Adrenal gland (tissue), 9 donors: ENCODE measurements at regions not wholly inside any gene's neighbourhood (a gene's known extent, or its start where the extent isn't known, plus 50 kb on each side); places are given as distances from the start of the nearest gene placed in this dataset.

Experiments
- DNase-seq, 7 donors: peaks; one replicate each; pipeline ENCODE4 v3.0.0-alpha.2; 2019 to 2020
- H3K27ac ChIP-seq, 5 donors: fragments of 200-600 bp; sonication (generic) in 4 of 5; 1 replicate in 3 of 5; 2 replicates in 2 of 5; pipeline versions ENCODE4 v1.5.1 to v1.8.0; 2016 to 2020; ENCODE audit warnings: mild to moderate bottlenecking in 1 of 5
- H3K27me3 ChIP-seq: fragments of 200-600 bp; 2 replicates; pipeline ENCODE4 v1.8.0; 2021
- H3K36me3 ChIP-seq, 2 donors: fragments of 200-600 bp; replicated peaks in 1 of 2; 1 replicate in 1 of 2; 2 replicates in 1 of 2; pipeline versions ENCODE4 v1.5.1 to v1.8.0; 2018 to 2022
- H3K4me1 ChIP-seq, 2 donors: fragments of 200-600 bp; replicated peaks in 1 of 2; 1 replicate in 1 of 2; 2 replicates in 1 of 2; pipeline versions ENCODE4 v1.5.1 to v1.8.0; 2018 to 2021
- H3K4me3 ChIP-seq, 4 donors: fragments of 200-600 bp; sonication (generic) in 3 of 4; one replicate each; pipeline ENCODE4 v1.5.1; 2016 to 2018
- H3K9me3 ChIP-seq, 3 donors: fragments of 200-600 bp; sonication (generic) in 1 of 3; replicated peaks in 1 of 3; 1 replicate in 2 of 3; 2 replicates in 1 of 3; pipeline versions ENCODE4 v1.5.1 to v1.8.0; 2016 to 2021
- POLR2A ChIP-seq, 2 donors: fragments of 450-650 bp; IDR thresholded peaks; one replicate each; pipeline ENCODE4 v1.6.1; 2017; ENCODE audit warnings: antibody characterized with exemption in 2 of 2, mild to moderate bottlenecking in 2 of 2, moderate library complexity in 1 of 2
- WGBS, 4 donors: extraction: QIAGEN DNeasy Blood & Tissue Kit in 2 of 4; methylation state at CpG; one replicate each; pipeline versions ENCODE4 v1.1.5 to v1.1.7; 2013 to 2017; 5-methylcytosine and 5-hydroxymethylcytosine counted together
- intact Hi-C, 2 donors: fragments of 100-400 bp; cut with DNase I; formaldehyde crosslinking; loops; one replicate each; pipeline versions ENCODE4 v1.14.1 to v1.15.0; 2022 to 2023
- TF ChIP-seq, protein P1 (sequence below), 6 experiments: fragments of 450-650 bp in 4 of 6; fragments of 200-600 bp in 2 of 6; sonication (generic) in 1 of 6; IDR thresholded peaks; 1 replicate in 5 of 6; 2 replicates in 1 of 6; pipeline versions ENCODE4 v1.5.1 to v1.8.0; 2016 to 2021; ENCODE audit warnings: antibody characterized with exemption in 6 of 6, mild to moderate bottlenecking in 2 of 6, moderate library complexity in 1 of 6
- donor health status: healthy with polysubstance abuse.
- donor health status: Bipolar disorder and iron deficiency.
- donor health status: DM: yes; HTN: yes; CAD: no.
- donor health status: DM: no; HTN: no; CAD: no.
- donor health status: DM: no; HTN: no; CAD: no.

DNA sequence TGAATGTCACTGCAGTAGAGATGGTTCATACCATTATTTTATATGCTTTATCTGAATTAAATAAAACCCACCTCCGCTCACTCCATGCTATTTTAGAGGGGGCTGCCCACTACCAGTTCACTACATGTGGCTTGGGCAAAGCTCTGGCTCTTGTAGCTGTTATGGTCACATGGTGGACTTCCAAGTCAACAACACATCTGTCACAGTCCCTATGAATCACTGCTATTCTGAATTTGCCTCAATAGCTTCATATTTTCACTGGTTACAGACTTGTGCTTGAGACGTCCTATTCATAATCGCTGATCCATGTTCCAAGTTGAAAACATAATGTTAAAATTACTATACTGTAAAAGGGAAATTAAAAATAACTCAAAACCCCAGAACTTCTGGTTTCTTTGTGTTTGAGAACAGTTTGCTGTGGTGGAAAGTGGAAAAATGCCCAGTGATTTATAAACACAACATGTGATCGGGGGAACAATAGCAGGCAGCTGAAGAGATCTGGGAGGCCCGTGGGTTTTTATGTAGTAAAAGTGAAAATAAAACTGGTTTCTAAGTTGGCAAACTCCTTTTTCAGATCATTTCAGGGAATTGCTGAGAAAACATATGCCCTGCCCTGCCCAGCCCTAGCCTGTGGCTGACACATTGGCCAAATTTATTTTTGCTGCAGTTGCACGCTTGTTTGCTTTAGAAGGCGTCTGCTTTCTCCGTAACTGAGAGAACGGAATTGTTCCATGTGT is 128.8 kb upstream of the PRR23C start:
- no peaks in the 10 kb centered on the region for H3K9me3 ChIP-seq
- peaks cover 7 to 9% of the 10 kb centered on the region in 2 donors for H3K4me1 ChIP-seq
- DNase-seq = peak in 6 of 7 donors; percentile 35 to 64 (median 46)
- H3K36me3 ChIP-seq = no peaks in the 10 kb centered on the region
- H3K27ac ChIP-seq = peak overlapping the region; percentile 50 to 74 (median 69)
- peak overlapping the region in 2 of 4 donors; percentile 18 to 53 for H3K4me3 ChIP-seq
- no peaks in the 10 kb centered on the region for H3K27me3 ChIP-seq
- intact Hi-C loops = no loop called here
- WGBS, 4 donors = 19 to 31% (median 23%) methylated on average over 9 of the region's 9 CpGs
- TF ChIP-seq, protein P1, sequence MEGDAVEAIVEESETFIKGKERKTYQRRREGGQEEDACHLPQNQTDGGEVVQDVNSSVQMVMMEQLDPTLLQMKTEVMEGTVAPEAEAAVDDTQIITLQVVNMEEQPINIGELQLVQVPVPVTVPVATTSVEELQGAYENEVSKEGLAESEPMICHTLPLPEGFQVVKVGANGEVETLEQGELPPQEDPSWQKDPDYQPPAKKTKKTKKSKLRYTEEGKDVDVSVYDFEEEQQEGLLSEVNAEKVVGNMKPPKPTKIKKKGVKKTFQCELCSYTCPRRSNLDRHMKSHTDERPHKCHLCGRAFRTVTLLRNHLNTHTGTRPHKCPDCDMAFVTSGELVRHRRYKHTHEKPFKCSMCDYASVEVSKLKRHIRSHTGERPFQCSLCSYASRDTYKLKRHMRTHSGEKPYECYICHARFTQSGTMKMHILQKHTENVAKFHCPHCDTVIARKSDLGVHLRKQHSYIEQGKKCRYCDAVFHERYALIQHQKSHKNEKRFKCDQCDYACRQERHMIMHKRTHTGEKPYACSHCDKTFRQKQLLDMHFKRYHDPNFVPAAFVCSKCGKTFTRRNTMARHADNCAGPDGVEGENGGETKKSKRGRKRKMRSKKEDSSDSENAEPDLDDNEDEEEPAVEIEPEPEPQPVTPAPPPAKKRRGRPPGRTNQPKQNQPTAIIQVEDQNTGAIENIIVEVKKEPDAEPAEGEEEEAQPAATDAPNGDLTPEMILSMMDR (IDR thresholded peaks at IDR 0.05) = no peak
- peak in 1 of 2 donors; percentile 43 for TF ChIP-seq POLR2A (IDR thresholded peaks at IDR 0.05)

DNA sequence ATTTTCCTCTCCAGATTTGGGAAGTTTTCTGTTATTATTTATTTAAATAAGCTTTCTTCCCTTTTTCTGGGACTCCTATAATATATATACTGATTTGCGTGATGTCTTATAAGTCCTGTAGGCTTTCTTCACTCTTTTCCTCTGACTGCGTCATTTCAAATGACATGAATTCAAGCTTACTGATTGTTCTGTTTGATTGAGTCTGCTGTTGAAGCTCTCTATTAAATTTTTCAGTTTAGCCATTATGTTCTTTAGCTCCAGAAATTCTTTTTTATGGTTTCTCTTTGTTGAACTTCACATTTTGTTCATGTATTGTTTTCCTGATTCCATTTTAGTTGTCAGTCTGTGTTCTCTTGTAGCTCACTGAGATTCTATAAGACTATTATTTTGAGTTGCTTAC is 135.8 kb upstream of the PRR23C start:
- Histone ChIP-seq H3K27ac (no peak overlapping the region), H3K4me3 (no peak overlapping the region), H3K36me3 (no peaks in the 10 kb centered on the region), H3K9me3 (peaks cover 0 to 10% (median 0%) of the 10 kb centered on the region in 3 donors), H3K27me3 (no peaks in the 10 kb centered on the region), H3K4me1 (no peaks in the 10 kb centered on the region)
- WGBS, 4 donors = 95 to 100% (median 99%) methylated on average over 2 of the region's 2 CpGs
- intact Hi-C loops = no loop called here
- no peak for DNase-seq
- TF ChIP-seq, protein P1 (IDR thresholded peaks at IDR 0.05) = no peak
- TF ChIP-seq POLR2A (IDR thresholded peaks at IDR 0.05) = no peak

DNA sequence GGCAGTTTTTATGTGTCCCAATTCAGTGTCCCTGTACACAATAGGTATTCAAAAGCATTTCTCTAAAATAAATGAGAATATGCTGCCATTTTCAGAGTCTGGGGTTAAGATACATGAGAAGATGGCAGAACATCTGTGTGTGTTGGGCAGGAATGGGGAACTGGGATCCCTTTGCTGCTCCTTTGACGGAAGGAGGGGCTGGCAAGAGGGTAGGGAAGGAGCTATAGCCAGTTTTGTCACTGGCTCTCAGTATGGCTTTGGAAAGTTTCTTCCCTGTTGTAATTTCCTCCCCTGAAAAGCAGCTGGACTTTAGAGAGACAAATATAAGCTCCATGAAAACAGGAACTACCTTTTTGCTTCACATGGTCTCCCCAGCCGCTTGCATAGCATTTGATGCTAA is 137.5 kb upstream of the PRR23C start:
- WGBS, 4 donors = 31 to 74% (median 60%) methylated on average over 2 of the region's 2 CpGs
- no peak for DNase-seq
- H3K27me3 ChIP-seq = no peaks in the 10 kb centered on the region
- H3K4me1 ChIP-seq = no peaks in the 10 kb centered on the region
- intact Hi-C loops = no loop called here
- no peaks in the 10 kb centered on the region for H3K36me3 ChIP-seq
- peaks cover 0 to 10% (median 0%) of the 10 kb centered on the region in 3 donors for H3K9me3 ChIP-seq
- H3K27ac ChIP-seq = no peak overlapping the region
- no peak overlapping the region for H3K4me3 ChIP-seq
- TF ChIP-seq, protein P1 (IDR thresholded peaks at IDR 0.05) = no peak
- TF ChIP-seq POLR2A (IDR thresholded peaks at IDR 0.05) = no peak

DNA sequence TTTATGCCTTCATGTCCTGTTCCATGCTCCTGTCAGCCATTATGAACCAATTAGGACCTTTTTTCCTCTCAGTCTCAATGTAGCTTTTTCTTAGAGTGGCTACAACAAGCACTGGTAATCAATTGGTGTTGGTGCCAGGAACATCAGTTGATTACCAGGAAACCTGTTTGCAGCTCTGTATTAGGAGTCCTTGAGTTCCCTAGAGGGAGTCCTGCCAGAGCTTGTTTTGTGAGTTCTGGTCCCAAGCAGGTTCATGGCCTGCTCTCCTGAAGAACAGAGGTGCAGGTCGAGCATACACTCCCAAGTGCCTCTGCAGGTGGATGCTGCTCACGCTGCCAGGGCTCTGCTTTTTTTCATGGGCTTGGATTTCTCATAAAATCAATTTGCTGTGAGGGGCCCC is 137.9 kb upstream of the PRR23C start:
- Histone ChIP-seq H3K27me3 (no peaks in the 10 kb centered on the region), H3K27ac (no peak overlapping the region), H3K4me1 (no peaks in the 10 kb centered on the region), H3K9me3 (peaks cover 0 to 10% (median 0%) of the 10 kb centered on the region in 3 donors), H3K36me3 (no peaks in the 10 kb centered on the region), H3K4me3 (no peak overlapping the region)
- intact Hi-C loops = no loop called here
- 72 to 80% (median 76%) methylated on average over 2 of the region's 2 CpGs for WGBS, 4 donors
- TF ChIP-seq, protein P1 (IDR thresholded peaks at IDR 0.05) = no peak
- peak in 1 of 7 donors; percentile 28 for DNase-seq
